ENCODE measurements at regions not wholly inside any gene's neighbourhood (a gene's known extent, or its start where the extent isn't known, plus 50 kb on each side); places are given as distances from the start of the nearest gene placed in this dataset.
A peak's percentile ranks its signal among the peaks of the same experiment; 100 is the strongest.

DNA sequence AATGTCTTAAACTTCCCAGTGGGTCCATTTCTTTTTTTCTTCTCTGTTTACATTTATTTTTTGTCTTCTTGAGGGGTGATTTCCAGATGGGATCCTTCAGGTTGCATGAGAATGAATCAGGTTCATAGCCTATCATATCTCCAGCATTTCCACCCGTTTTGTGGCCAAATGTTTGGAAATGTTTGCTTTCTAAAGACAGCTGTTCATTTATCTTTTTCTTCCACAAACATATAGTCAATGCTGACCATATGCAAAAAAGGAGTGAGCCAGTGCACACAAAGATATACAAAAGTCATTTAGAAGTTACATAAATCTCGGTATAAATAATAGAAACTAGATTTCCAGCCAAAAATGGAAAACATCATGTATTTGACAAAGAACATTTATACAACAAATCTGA, 71.6 kb upstream of the STC2 start:
- TF ChIP-seq, protein P1, sequence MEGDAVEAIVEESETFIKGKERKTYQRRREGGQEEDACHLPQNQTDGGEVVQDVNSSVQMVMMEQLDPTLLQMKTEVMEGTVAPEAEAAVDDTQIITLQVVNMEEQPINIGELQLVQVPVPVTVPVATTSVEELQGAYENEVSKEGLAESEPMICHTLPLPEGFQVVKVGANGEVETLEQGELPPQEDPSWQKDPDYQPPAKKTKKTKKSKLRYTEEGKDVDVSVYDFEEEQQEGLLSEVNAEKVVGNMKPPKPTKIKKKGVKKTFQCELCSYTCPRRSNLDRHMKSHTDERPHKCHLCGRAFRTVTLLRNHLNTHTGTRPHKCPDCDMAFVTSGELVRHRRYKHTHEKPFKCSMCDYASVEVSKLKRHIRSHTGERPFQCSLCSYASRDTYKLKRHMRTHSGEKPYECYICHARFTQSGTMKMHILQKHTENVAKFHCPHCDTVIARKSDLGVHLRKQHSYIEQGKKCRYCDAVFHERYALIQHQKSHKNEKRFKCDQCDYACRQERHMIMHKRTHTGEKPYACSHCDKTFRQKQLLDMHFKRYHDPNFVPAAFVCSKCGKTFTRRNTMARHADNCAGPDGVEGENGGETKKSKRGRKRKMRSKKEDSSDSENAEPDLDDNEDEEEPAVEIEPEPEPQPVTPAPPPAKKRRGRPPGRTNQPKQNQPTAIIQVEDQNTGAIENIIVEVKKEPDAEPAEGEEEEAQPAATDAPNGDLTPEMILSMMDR (IDR thresholded peaks at IDR 0.05), result no peak
- Mint-ChIP-seq H3K9me3 (no peaks in the 10 kb centered on the region), H3K4me1 (ENCODE audit: low read depth) (peaks cover 12% of the 10 kb centered on the region), H3K4me3 (no peak overlapping the region), H3K36me3 (ENCODE audit: low read depth) (no peaks in the 10 kb centered on the region), H3K27ac (no peak overlapping the region), H3K27me3 (ENCODE audit: insufficient read depth) (peaks cover 2% of the 10 kb centered on the region; the same call in 1 of the 2 replicates)
- DNase-seq, result no peak

DNA sequence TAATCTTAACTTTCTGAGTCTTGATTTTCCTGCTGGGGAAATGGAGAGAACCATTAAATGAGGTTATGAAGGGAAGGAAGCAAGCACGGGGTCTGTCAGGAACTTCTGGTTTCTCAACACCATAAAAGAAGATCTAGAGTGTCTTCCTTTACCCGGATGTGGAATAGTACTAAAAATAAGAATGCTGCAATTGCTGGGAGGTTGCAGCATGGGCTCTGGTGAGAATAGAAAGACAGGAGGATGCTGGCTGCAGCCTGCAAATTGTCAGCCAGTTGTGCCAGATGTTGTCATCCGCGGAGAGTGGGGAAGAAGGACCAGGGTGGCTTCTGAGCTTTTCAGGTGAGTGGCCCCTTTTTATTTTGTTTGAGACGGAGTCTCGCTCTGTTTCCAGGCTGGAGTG, 69.3 kb upstream of the STC2 start:
- peaks cover 4% of the 10 kb centered on the region for H3K27me3 Mint-ChIP-seq (ENCODE audit: insufficient read depth)
- H3K36me3 Mint-ChIP-seq (ENCODE audit: low read depth), result no peaks in the 10 kb centered on the region
- TF ChIP-seq, protein P1 (IDR thresholded peaks at IDR 0.05), result no peak
- no peak overlapping the region for H3K4me3 Mint-ChIP-seq
- peaks cover 12% of the 10 kb centered on the region for H3K9me3 Mint-ChIP-seq
- peaks cover 17% of the 10 kb centered on the region for H3K4me1 Mint-ChIP-seq (ENCODE audit: low read depth)
- H3K27ac Mint-ChIP-seq, result no peak overlapping the region
- DNase-seq, result no peak

DNA sequence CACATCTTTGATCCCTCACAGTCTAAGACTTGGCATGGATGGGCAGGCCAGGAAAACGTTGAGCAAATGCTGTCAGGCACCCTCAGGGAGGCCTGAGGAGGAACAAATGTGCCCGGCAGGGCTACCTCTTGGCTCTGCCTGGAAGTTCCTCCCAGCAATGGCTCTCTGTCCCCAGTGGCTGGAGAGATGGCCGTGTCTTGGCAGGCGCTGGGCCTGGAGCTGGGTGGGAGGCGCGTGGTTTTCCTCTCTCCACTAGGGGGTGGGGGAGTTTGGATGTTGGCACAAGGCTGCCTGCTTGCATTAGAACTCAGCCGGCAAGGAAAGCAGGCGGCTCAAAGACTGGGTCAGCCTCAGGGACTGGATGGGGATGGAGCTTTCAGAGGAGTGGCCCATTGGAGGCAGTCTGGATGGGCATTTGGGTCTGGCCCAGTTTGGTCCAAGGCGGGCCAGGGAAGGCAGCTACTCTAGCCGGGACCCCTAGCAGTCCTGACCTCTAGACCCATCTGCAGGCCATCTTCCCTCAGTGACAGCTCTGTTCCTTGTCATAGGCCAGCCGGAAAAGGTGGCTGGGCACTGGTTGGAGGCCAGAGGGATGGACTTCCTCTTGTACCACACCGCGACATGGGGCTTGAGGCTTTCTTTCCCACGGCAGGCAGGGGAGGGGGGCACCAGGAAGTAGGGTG, 68.2 kb upstream of the STC2 start:
- H3K27ac Mint-ChIP-seq, result no peak overlapping the region
- H3K36me3 Mint-ChIP-seq (ENCODE audit: low read depth), result no peaks in the 10 kb centered on the region
- DNase-seq, result no peak
- peaks cover 18% of the 10 kb centered on the region for H3K9me3 Mint-ChIP-seq
- peaks cover 8% of the 10 kb centered on the region for H3K27me3 Mint-ChIP-seq (ENCODE audit: insufficient read depth)
- peaks cover 17% of the 10 kb centered on the region for H3K4me1 Mint-ChIP-seq (ENCODE audit: low read depth)
- TF ChIP-seq, protein P1 (IDR thresholded peaks at IDR 0.05), result peak; percentile 64
- no peak overlapping the region for H3K4me3 Mint-ChIP-seq

DNA sequence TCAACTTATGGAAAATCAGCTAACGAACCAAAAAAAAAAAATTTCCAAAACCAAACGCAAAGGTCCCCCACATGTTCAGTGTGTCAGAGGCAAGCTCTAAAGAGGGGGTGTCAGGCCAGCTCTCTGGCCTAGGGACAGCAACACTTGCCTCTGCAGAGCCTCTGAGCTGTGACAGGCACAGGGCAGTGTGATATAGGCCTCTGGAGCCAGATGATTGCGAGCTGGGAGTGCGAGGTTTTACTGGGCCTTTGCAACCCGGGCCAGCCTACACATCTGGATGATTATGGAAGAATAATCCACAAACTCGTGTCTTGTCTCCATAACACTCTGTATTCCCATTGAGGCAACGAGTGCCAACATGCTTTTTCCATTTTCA, 67.7 kb upstream of the STC2 start:
- TF ChIP-seq, protein P1 (IDR thresholded peaks at IDR 0.05), result no peak
- Mint-ChIP-seq H3K4me3 (peak overlapping the region; percentile 25; the same call in 1 of the 2 replicates), H3K27me3 (ENCODE audit: insufficient read depth) (peaks cover 9% of the 10 kb centered on the region), H3K9me3 (peaks cover 18% of the 10 kb centered on the region), H3K27ac (peak overlapping the region; percentile 79), H3K36me3 (ENCODE audit: low read depth) (no peaks in the 10 kb centered on the region), H3K4me1 (ENCODE audit: low read depth) (peaks cover 17% of the 10 kb centered on the region)
- DNase-seq, result no peak

DNA sequence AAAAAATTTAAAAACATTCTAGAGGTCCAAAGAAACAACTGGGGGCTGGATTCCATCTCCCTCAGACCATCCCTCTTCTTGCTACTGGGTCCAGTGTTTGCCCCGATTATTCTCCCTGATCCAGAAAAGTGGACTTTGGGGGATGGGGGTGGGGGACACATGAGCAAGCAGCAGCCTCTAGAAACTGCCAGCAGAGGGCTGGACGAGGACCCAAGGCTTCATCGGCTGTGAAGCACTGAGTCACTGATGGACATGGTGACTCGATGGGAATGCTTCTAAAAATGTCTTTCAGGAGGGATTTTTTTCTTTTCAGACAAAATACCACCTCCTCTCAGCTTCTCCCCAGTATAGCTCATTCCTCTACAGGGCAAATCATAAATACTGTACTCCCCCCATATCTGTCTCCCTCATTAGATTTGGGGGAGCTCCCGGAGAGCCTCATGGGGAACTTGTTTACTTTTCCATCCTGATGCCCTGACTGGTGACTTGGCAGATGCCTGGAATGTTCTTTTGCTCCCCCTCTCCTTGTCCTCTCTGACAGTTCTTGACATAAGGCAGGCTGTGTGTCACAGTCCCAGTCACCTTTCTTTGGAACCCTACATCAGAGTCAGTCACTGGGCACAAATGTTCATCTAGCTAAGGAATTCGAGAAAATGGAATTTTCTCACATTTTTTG, 67.2 kb upstream of the STC2 start:
- Mint-ChIP-seq H3K27me3 (ENCODE audit: insufficient read depth) (peaks cover 14% of the 10 kb centered on the region), H3K4me1 (ENCODE audit: low read depth) (peaks cover 17% of the 10 kb centered on the region), H3K36me3 (ENCODE audit: low read depth) (no peaks in the 10 kb centered on the region), H3K4me3 (peak overlapping the region; percentile 25; the same call in 1 of the 2 replicates), H3K9me3 (peaks cover 18% of the 10 kb centered on the region), H3K27ac (peak overlapping the region; percentile 79)
- DNase-seq, result peak; percentile 70
- TF ChIP-seq, protein P1 (IDR thresholded peaks at IDR 0.05), result peak; percentile 73

Data from HFFc6 (cell line).